HUES6 (cell line): ENCODE measurements at regions not wholly inside any gene's neighbourhood (a gene's known extent, or its start where the extent isn't known, plus 50 kb on each side); places are given as distances from the start of the nearest gene placed in this dataset.

Source experiments
- H3K27ac ChIP-seq: 2 replicates; pipeline ENCODE4 v1.7.0; 2013; ENCODE audit warnings: low read depth, mild to moderate bottlenecking, low read length, inconsistent platforms
- H3K27me3 ChIP-seq: 2 replicates; pipeline ENCODE4 v1.6.1; 2013; ENCODE audit warnings: low read length; ENCODE audit not compliant: control insufficient read depth, insufficient read depth
- H3K36me3 ChIP-seq: 2 replicates; pipeline ENCODE4 v1.6.1; 2013; ENCODE audit warnings: low read length; ENCODE audit not compliant: control insufficient read depth, insufficient read depth
- H3K4me1 ChIP-seq: 2 replicates; pipeline ENCODE4 v1.6.1; 2013; ENCODE audit warnings: low read length; ENCODE audit not compliant: control insufficient read depth, insufficient read depth
- H3K4me3 ChIP-seq: 2 replicates; pipeline ENCODE4 v1.5.1; 2013; ENCODE audit warnings: low read depth, low read length
- H3K9ac ChIP-seq: one replicate; pipeline ENCODE4 v1.6.1; 2013; ENCODE audit warnings: mild to moderate bottlenecking, low read length
- H3K9me3 ChIP-seq: 2 replicates; pipeline ENCODE4 v1.6.1; 2013; ENCODE audit warnings: low read depth, low read length; ENCODE audit not compliant: control insufficient read depth, insufficient read depth

- H3K9ac ChIP-seq: no peak overlapping the region
- H3K27ac ChIP-seq: no peak overlapping the region
- no peaks in the 10 kb centered on the region for H3K36me3 ChIP-seq
- H3K4me1 ChIP-seq: no peaks in the 10 kb centered on the region
- H3K9me3 ChIP-seq: no peaks in the 10 kb centered on the region
- no peak overlapping the region for H3K4me3 ChIP-seq
- no peaks in the 10 kb centered on the region for H3K27me3 ChIP-seq
Measured at GRCh38 chr2:226059961-226060627, 660.6 kb downstream of the NYAP2 start.

GRCh38 chr2:226057914-226058313 is 658.4 kb downstream of the NYAP2 start:
- Histone ChIP-seq H3K27ac (no peak overlapping the region), H3K27me3 (no peaks in the 10 kb centered on the region), H3K4me1 (no peaks in the 10 kb centered on the region), H3K4me3 (no peak overlapping the region), H3K9me3 (no peaks in the 10 kb centered on the region), H3K36me3 (no peaks in the 10 kb centered on the region), H3K9ac (no peak overlapping the region)

GRCh38 chr2:226057365-226057764 is 657.9 kb downstream of the NYAP2 start:
- Histone ChIP-seq H3K4me3 (no peak overlapping the region), H3K27me3 (no peaks in the 10 kb centered on the region), H3K9ac (no peak overlapping the region), H3K36me3 (no peaks in the 10 kb centered on the region), H3K4me1 (no peaks in the 10 kb centered on the region), H3K9me3 (no peaks in the 10 kb centered on the region), H3K27ac (no peak overlapping the region)

GRCh38 chr2:226052772-226053416 is 653.4 kb downstream of the NYAP2 start:
- no peaks in the 10 kb centered on the region for H3K9me3 ChIP-seq
- H3K27me3 ChIP-seq: no peaks in the 10 kb centered on the region
- H3K27ac ChIP-seq: no peak overlapping the region
- H3K9ac ChIP-seq: no peak overlapping the region
- H3K36me3 ChIP-seq: no peaks in the 10 kb centered on the region
- H3K4me1 ChIP-seq: 0 out of 2 replicates have a peak, but pooled peaks cover 3% of the 10 kb centered on the region
- no peak overlapping the region for H3K4me3 ChIP-seq

- 0 out of 2 replicates have a peak, but pooled peaks cover 3% of the 10 kb centered on the region for H3K4me1 ChIP-seq
- no peak overlapping the region for H3K27ac ChIP-seq
- no peaks in the 10 kb centered on the region for H3K27me3 ChIP-seq
- H3K9me3 ChIP-seq: no peaks in the 10 kb centered on the region
- no peak overlapping the region for H3K4me3 ChIP-seq
- H3K9ac ChIP-seq: no peak overlapping the region
- H3K36me3 ChIP-seq: no peaks in the 10 kb centered on the region
Measured at GRCh38 chr2:226050822-226051221, 651.3 kb downstream of the NYAP2 start.

GRCh38 chr2:226048611-226049010 is 649.1 kb downstream of the NYAP2 start:
- no peak overlapping the region for H3K27ac ChIP-seq
- H3K4me1 ChIP-seq: 0 out of 2 replicates have a peak, but pooled peaks cover 3% of the 10 kb centered on the region
- H3K36me3 ChIP-seq: no peaks in the 10 kb centered on the region
- no peak overlapping the region for H3K9ac ChIP-seq
- H3K4me3 ChIP-seq: no peak overlapping the region
- no peaks in the 10 kb centered on the region for H3K27me3 ChIP-seq
- H3K9me3 ChIP-seq: no peaks in the 10 kb centered on the region

- Histone ChIP-seq H3K36me3 (no peaks in the 10 kb centered on the region), H3K4me1 (0 out of 2 replicates have a peak, but pooled peaks cover 3% of the 10 kb centered on the region), H3K4me3 (no peak overlapping the region), H3K27ac (no peak overlapping the region), H3K9ac (no peak overlapping the region), H3K9me3 (no peaks in the 10 kb centered on the region), H3K27me3 (no peaks in the 10 kb centered on the region)
Measured at GRCh38 chr2:226045080-226045479, 645.6 kb downstream of the NYAP2 start.

- Histone ChIP-seq H3K9ac (no peak overlapping the region), H3K36me3 (no peaks in the 10 kb centered on the region), H3K4me3 (no peak overlapping the region), H3K9me3 (no peaks in the 10 kb centered on the region), H3K4me1 (no peaks in the 10 kb centered on the region), H3K27me3 (no peaks in the 10 kb centered on the region), H3K27ac (no peak overlapping the region)
Measured at GRCh38 chr2:226040344-226040900, 640.9 kb downstream of the NYAP2 start.

- H3K9me3 ChIP-seq: no peaks in the 10 kb centered on the region
- H3K27ac ChIP-seq: no peak overlapping the region
- H3K27me3 ChIP-seq: 0 out of 2 replicates have a peak, but pooled peaks cover under 1% of the 10 kb centered on the region
- H3K9ac ChIP-seq: no peak overlapping the region
- no peaks in the 10 kb centered on the region for H3K36me3 ChIP-seq
- H3K4me1 ChIP-seq: 0 out of 2 replicates have a peak, but pooled peaks cover under 1% of the 10 kb centered on the region
- H3K4me3 ChIP-seq: no peak overlapping the region
Measured at GRCh38 chr2:226037526-226037925, 638.0 kb downstream of the NYAP2 start.

- Histone ChIP-seq H3K36me3 (no peaks in the 10 kb centered on the region), H3K9me3 (no peaks in the 10 kb centered on the region), H3K4me1 (peaks cover 17% of the 10 kb centered on the region), H3K4me3 (peak overlapping the region; percentile 62), H3K9ac (peak overlapping the region; percentile 95), H3K27ac (peak overlapping the region; percentile 73; the same call in 1 of the 2 replicates), H3K27me3 (peaks cover 6% of the 10 kb centered on the region; the same call in 1 of the 2 replicates)
Measured at GRCh38 chr2:226031647-226032501, 632.4 kb downstream of the NYAP2 start.
